GM19023 (cell line): ENCODE measurements at regions not wholly inside any gene's neighbourhood (a gene's known extent, or its start where the extent isn't known, plus 50 kb on each side); places are given as distances from the start of the nearest gene placed in this dataset.

Experiments
- ATAC-seq: cut with Tn5 transposase; IDR thresholded peaks from one replicate; pipeline ENCODE4 v1.9.1; 2021; ENCODE audit warnings: mild to moderate bottlenecking, moderate library complexity; ENCODE audit not compliant: unreplicated experiment

GRCh38 chr12:13843841-13844240, 137.6 kb downstream of the GRIN2B start:
- no peak for ATAC-seq

- ATAC-seq: no peak
Observed at GRCh38 chr12:13841358-13841757, 140.0 kb downstream of the GRIN2B start.

- no peak for ATAC-seq
Observed at GRCh38 chr12:13839365-13840336, 141.8 kb downstream of the GRIN2B start.

GRCh38 chr12:13836099-13836498, 145.3 kb downstream of the GRIN2B start:
- no peak for ATAC-seq

GRCh38 chr12:13835652-13836051, 145.8 kb downstream of the GRIN2B start:
- ATAC-seq: no peak

GRCh38 chr12:13834241-13834640, 147.2 kb downstream of the GRIN2B start:
- no peak for ATAC-seq

GRCh38 chr12:13817131-13817530, 164.3 kb downstream of the GRIN2B start:
- ATAC-seq: no peak

GRCh38 chr12:13816394-13816793, 165.0 kb downstream of the GRIN2B start:
- no peak for ATAC-seq

- no peak for ATAC-seq
Observed at GRCh38 chr12:13812168-13812567, 169.2 kb downstream of the GRIN2B start.

GRCh38 chr12:13811061-13811460, 170.3 kb downstream of the GRIN2B start:
- no peak for ATAC-seq

GRCh38 chr12:13805041-13805440, 176.4 kb downstream of the GRIN2B start:
- no peak for ATAC-seq

- ATAC-seq: no peak
Observed at GRCh38 chr12:13801543-13801942, 179.9 kb downstream of the GRIN2B start.

GRCh38 chr12:13799574-13799973, 181.8 kb downstream of the GRIN2B start:
- no peak for ATAC-seq

- ATAC-seq: no peak
Observed at GRCh38 chr12:13798162-13798561, 183.2 kb downstream of the GRIN2B start.

- ATAC-seq: no peak
Observed at GRCh38 chr12:13794706-13795105, 186.7 kb downstream of the GRIN2B start.

GRCh38 chr12:13790317-13790716, 191.1 kb downstream of the GRIN2B start:
- no peak for ATAC-seq

GRCh38 chr12:13788626-13789025, 192.8 kb downstream of the GRIN2B start:
- no peak for ATAC-seq

GRCh38 chr12:13786646-13787045, 194.8 kb downstream of the GRIN2B start:
- ATAC-seq: no peak

- ATAC-seq: no peak
Observed at GRCh38 chr12:13784504-13784903, 196.9 kb downstream of the GRIN2B start.

- no peak for ATAC-seq
Observed at GRCh38 chr12:13780453-13780852, 200.9 kb downstream of the GRIN2B start.

- ATAC-seq: no peak
Observed at GRCh38 chr12:13777374-13777773, 204.0 kb downstream of the GRIN2B start.

- ATAC-seq: no peak
Observed at GRCh38 chr12:13772264-13772663, 209.1 kb downstream of the GRIN2B start.

- no peak for ATAC-seq
Observed at GRCh38 chr12:13770576-13770975, 210.8 kb downstream of the GRIN2B start.
